Hindlimb muscle (tissue), 1 donor: ENCODE measurements at regions not wholly inside any gene's neighbourhood (a gene's known extent, or its start where the extent isn't known, plus 50 kb on each side); places are given as distances from the start of the nearest gene placed in this dataset.

ENCODE experiments used
- DNase-seq: peaks from one replicate; pipeline ENCODE4 v3.0.0-alpha.2; 2013

- no peak for DNase-seq
These were observed 167.0 kb downstream of the TLE3 start for GRCh38 chr15:69930754-69931153.

- DNase-seq = no peak
These were observed 166.6 kb downstream of the TLE3 start for GRCh38 chr15:69931156-69931555.

GRCh38 chr15:69934607-69935006 lies 163.1 kb downstream of the TLE3 start:
- DNase-seq = no peak

GRCh38 chr15:69939513-69940440 lies 157.9 kb downstream of the TLE3 start:
- DNase-seq = no peak

GRCh38 chr15:69940441-69941300 lies 157.0 kb downstream of the TLE3 start:
- DNase-seq = no peak

GRCh38 chr15:69941301-69941605 lies 156.5 kb downstream of the TLE3 start:
- DNase-seq = no peak

- DNase-seq = no peak
These were observed 155.8 kb downstream of the TLE3 start for GRCh38 chr15:69941706-69942495.

GRCh38 chr15:69943637-69944036 lies 154.1 kb downstream of the TLE3 start:
- no peak for DNase-seq

GRCh38 chr15:69945729-69946128 lies 152.0 kb downstream of the TLE3 start:
- no peak for DNase-seq

GRCh38 chr15:69946870-69947269 lies 150.8 kb downstream of the TLE3 start:
- no peak for DNase-seq

GRCh38 chr15:69947394-69947793 lies 150.3 kb downstream of the TLE3 start:
- DNase-seq = no peak

- no peak for DNase-seq
These were observed 148.2 kb downstream of the TLE3 start for GRCh38 chr15:69949485-69949884.

- DNase-seq = no peak
These were observed 146.3 kb downstream of the TLE3 start for GRCh38 chr15:69951256-69951897.

- no peak for DNase-seq
These were observed 145.7 kb downstream of the TLE3 start for GRCh38 chr15:69951898-69952555.

GRCh38 chr15:69953051-69953450 lies 144.7 kb downstream of the TLE3 start:
- DNase-seq = no peak

- no peak for DNase-seq
These were observed 143.9 kb downstream of the TLE3 start for GRCh38 chr15:69953816-69954215.

GRCh38 chr15:69954666-69955065 lies 143.1 kb downstream of the TLE3 start:
- DNase-seq = no peak

GRCh38 chr15:69955240-69955894 lies 142.3 kb downstream of the TLE3 start:
- no peak for DNase-seq

- DNase-seq = no peak
These were observed 141.3 kb downstream of the TLE3 start for GRCh38 chr15:69956417-69956816.

- DNase-seq = no peak
These were observed 140.5 kb downstream of the TLE3 start for GRCh38 chr15:69957175-69957574.

- DNase-seq = no peak
These were observed 139.1 kb downstream of the TLE3 start for GRCh38 chr15:69958496-69959084.
